Activated CD8-positive, alpha-beta T cell treated with anti-CD3 and anti-CD28 coated beads for 36 hours (primary cell): ENCODE measurements at regions not wholly inside any gene's neighbourhood (a gene's known extent, or its start where the extent isn't known, plus 50 kb on each side); places are given as distances from the start of the nearest gene placed in this dataset.
"Not testable (repeated sequence)": the region's sequence is repeated elsewhere in the genome, so short reads cannot be mapped to it uniquely, and the experiment has no call there.

Experiments used
- ATAC-seq: fragments of 200-7000 bp; cut with Tn5 transposase; one replicate; pipeline ENCODE4 v1.10.0; 2021; ENCODE audit warnings: mild to moderate bottlenecking, moderate library complexity
- CTCF ChIA-PET: fragments of 350-600 bp; sonication (Branson Sonifier 250); formaldehyde crosslinking; loops from one replicate; lab custom pipeline; 2021; ENCODE audit warnings: antibody characterized with exemption; lab: Charles Lee
- POLR2A ChIA-PET: fragments of 350-600 bp; sonication (Branson Sonifier 250); formaldehyde crosslinking; loops from one replicate; lab custom pipeline; 2021; ENCODE audit warnings: antibody characterized with exemption; lab: Charles Lee
- DNase-seq: peaks from one replicate; pipeline ENCODE4 v3.0.0-alpha.2; 2020
- H3K27ac Mint-ChIP-seq: one replicate; pipeline ENCODE4 v1.8.0; 2021; ENCODE audit warnings: mild to moderate bottlenecking, mixed read lengths
- H3K27me3 Mint-ChIP-seq: one replicate; pipeline ENCODE4 v1.8.0; 2021; ENCODE audit warnings: mixed read lengths
- H3K36me3 Mint-ChIP-seq: one replicate; pipeline ENCODE4 v1.8.0; 2021; ENCODE audit warnings: low read depth, mixed read lengths
- H3K4me1 Mint-ChIP-seq: one replicate; pipeline ENCODE4 v1.8.0; 2021; ENCODE audit warnings: low read depth, mixed read lengths
- H3K4me3 Mint-ChIP-seq: one replicate; pipeline ENCODE4 v1.8.0; 2021; ENCODE audit warnings: mild to moderate bottlenecking, moderate library complexity, mixed read lengths
- H3K9me3 Mint-ChIP-seq: one replicate; pipeline ENCODE4 v1.8.0; 2021; ENCODE audit warnings: mixed read lengths
- intact Hi-C: fragments of 100-400 bp; cut with micrococcal nuclease; formaldehyde crosslinking; loops from one replicate; pipeline ENCODE4 v1.10.0; 2022
- TF ChIP-seq, protein P1 (sequence below): fragments of 200-600 bp; IDR thresholded peaks from one replicate; pipeline ENCODE4 v1.8.0; 2022; ENCODE audit warnings: antibody characterized with exemption, mild to moderate bottlenecking

- ATAC-seq: no peak
- CTCF ChIA-PET: interaction anchor here (0.7 to 1.8 kb wide), 3 partner anchors 10 to 50 kb away, joined by 3 to 7 read pairs (median 5); no protein-coding TSS in a partner anchor
- H3K27me3 Mint-ChIP-seq: no peaks in the 10 kb centered on the region
- intact Hi-C loops: no loop called here
- no peak for DNase-seq
- POLR2A ChIA-PET: interaction anchor here (0.6 to 1.5 kb wide), 2 partner anchors 11 to 90 kb away, joined by 3 to 4 read pairs; no protein-coding TSS in a partner anchor
- TF ChIP-seq, protein P1, sequence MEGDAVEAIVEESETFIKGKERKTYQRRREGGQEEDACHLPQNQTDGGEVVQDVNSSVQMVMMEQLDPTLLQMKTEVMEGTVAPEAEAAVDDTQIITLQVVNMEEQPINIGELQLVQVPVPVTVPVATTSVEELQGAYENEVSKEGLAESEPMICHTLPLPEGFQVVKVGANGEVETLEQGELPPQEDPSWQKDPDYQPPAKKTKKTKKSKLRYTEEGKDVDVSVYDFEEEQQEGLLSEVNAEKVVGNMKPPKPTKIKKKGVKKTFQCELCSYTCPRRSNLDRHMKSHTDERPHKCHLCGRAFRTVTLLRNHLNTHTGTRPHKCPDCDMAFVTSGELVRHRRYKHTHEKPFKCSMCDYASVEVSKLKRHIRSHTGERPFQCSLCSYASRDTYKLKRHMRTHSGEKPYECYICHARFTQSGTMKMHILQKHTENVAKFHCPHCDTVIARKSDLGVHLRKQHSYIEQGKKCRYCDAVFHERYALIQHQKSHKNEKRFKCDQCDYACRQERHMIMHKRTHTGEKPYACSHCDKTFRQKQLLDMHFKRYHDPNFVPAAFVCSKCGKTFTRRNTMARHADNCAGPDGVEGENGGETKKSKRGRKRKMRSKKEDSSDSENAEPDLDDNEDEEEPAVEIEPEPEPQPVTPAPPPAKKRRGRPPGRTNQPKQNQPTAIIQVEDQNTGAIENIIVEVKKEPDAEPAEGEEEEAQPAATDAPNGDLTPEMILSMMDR: no peak
- no peak overlapping the region for H3K27ac Mint-ChIP-seq
- no peaks in the 10 kb centered on the region for H3K36me3 Mint-ChIP-seq
- H3K4me3 Mint-ChIP-seq: no peak overlapping the region
- peaks cover under 1% of the 10 kb centered on the region for H3K9me3 Mint-ChIP-seq
- H3K4me1 Mint-ChIP-seq: no peaks in the 10 kb centered on the region
These were observed 58.7 kb downstream of the SOCS3 start for GRCh38 chr17:78300962-78301820.

- no peak overlapping the region for H3K4me3 Mint-ChIP-seq
- no peaks in the 10 kb centered on the region for H3K4me1 Mint-ChIP-seq
- H3K27me3 Mint-ChIP-seq: no peaks in the 10 kb centered on the region
- no peaks in the 10 kb centered on the region for H3K9me3 Mint-ChIP-seq
- H3K27ac Mint-ChIP-seq: no peak overlapping the region
- POLR2A ChIA-PET: no interaction called here
- no peaks in the 10 kb centered on the region for H3K36me3 Mint-ChIP-seq
- ATAC-seq: no peak
- no peak for DNase-seq
- intact Hi-C loops: no loop called here
- TF ChIP-seq, protein P1: no peak
- CTCF ChIA-PET: interaction anchor here (1.5 kb wide), 1 partner anchor 10 kb away, joined by 3 read pairs; no protein-coding TSS in a partner anchor
These were observed 60.8 kb downstream of the SOCS3 start for GRCh38 chr17:78299049-78299448.

GRCh38 chr17:78294776-78295175 is 63.3 kb downstream of the TMEM235 start:
- Mint-ChIP-seq H3K4me1 (peaks cover 2% of the 10 kb centered on the region), H3K4me3 (no peak overlapping the region), H3K9me3 (no peaks in the 10 kb centered on the region), H3K27ac (no peak overlapping the region), H3K36me3 (no peaks in the 10 kb centered on the region), H3K27me3 (no peaks in the 10 kb centered on the region)
- TF ChIP-seq, protein P1: no peak
- intact Hi-C loops: no loop called here
- ChIA-PET CTCF (no interaction called here), POLR2A (no interaction called here)
- DNase-seq (no peak), ATAC-seq (no peak)

- H3K27ac Mint-ChIP-seq: no peak overlapping the region
- CTCF ChIA-PET: no interaction called here
- no peaks in the 10 kb centered on the region for H3K36me3 Mint-ChIP-seq
- DNase-seq (no peak), ATAC-seq (no peak)
- POLR2A ChIA-PET: no interaction called here
- intact Hi-C loops: no loop called here
- TF ChIP-seq, protein P1: no peak
- H3K4me3 Mint-ChIP-seq: no peak overlapping the region
- no peaks in the 10 kb centered on the region for H3K27me3 Mint-ChIP-seq
- H3K4me1 Mint-ChIP-seq: peaks cover 2% of the 10 kb centered on the region
- H3K9me3 Mint-ChIP-seq: no peaks in the 10 kb centered on the region
These were observed 62.9 kb downstream of the TMEM235 start for GRCh38 chr17:78294356-78294755.

DNA sequence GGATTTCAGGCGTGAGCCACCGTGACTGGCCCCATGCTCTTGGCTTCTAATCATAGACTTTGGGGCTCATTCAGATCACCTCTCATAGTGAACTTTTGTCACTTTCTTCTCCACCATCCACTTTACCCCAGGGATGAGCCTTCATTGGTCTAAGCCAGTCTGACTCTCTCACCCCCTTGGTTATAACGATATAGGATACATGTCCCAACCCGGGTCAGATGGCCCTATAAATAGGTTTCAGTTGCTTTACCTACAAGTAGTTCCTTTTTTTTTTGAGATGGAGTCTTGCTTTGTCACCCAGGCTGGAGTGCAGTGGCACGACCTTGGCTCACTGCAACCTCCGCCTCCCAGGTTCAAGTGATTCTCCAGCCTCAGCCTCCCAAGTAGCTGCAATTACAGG is 61.7 kb downstream of the TMEM235 start:
- H3K9me3 Mint-ChIP-seq, H3K4me1 Mint-ChIP-seq, H3K27ac Mint-ChIP-seq, H3K27me3 Mint-ChIP-seq, H3K36me3 Mint-ChIP-seq, intact Hi-C loops, DNase-seq, H3K4me3 Mint-ChIP-seq, ATAC-seq: not testable (repeated sequence)
- POLR2A ChIA-PET: interaction anchor here (1.2 kb wide), 1 partner anchor 22 kb away, joined by 3 read pairs; no protein-coding TSS in a partner anchor
- CTCF ChIA-PET: interaction anchor here (1.5 kb wide), 1 partner anchor 129 kb away, joined by 4 read pairs; no protein-coding TSS in a partner anchor
